HCT116 (cell line): ENCODE measurements at regions not wholly inside any gene's neighbourhood (a gene's known extent, or its start where the extent isn't known, plus 50 kb on each side); places are given as distances from the start of the nearest gene placed in this dataset.

Experiments
- ATAC-seq: fragments of 200-7000 bp; cut with Tn5 transposase; 2 replicates; pipeline ENCODE4 v1.9.1; 2020; ENCODE audit warnings: mild to moderate bottlenecking, moderate library complexity
- BruUV-seq: library from RNA; stranded (reverse); fragments of 400-500 nt; replicated peaks from 2 replicates; lab custom pipeline; 2021; lab: Mats Ljungman, UMichigan
- CTCF ChIA-PET: fragments of 300-600 bp; sonication (Branson Sonifier 250); formaldehyde crosslinking; loops from one replicate; lab custom pipeline; 2021; ENCODE audit warnings: antibody characterized with exemption; lab: Charles Lee
- POLR2A ChIA-PET: fragments of 300-600, 350-600 bp; sonication (Branson Sonifier 250); formaldehyde crosslinking; loops from one replicate; lab custom pipeline; 2021; ENCODE audit warnings: antibody characterized with exemption; lab: Charles Lee
- RAD21 ChIA-PET, 2 experiments: fragments of 300-600 bp; sonication (Branson Sonifier 250); formaldehyde crosslinking; loops; one replicate each; lab custom pipeline; 2023; ENCODE audit warnings: low total read pairs in 2 of 2; ENCODE audit not compliant: uncharacterized antibody in 2 of 2, unreplicated experiment in 2 of 2, low non-redundant PET in 1 of 2; lab: Charles Lee
- DNase-seq: peaks from one replicate; pipeline ENCODE4 v3.0.0-alpha.2; 2010; ENCODE audit warnings: low read depth, low spot score
- H2AFZ ChIP-seq: fragments of 200-600 bp; shearing (Covaris generic), sonication (generic); 2 replicates; pipeline ENCODE4 v1.6.1; 2017; ENCODE audit warnings: low read depth, mixed run types, mixed read lengths, antibody characterized with exemption, low read length; ENCODE audit not compliant: poor library complexity, severe bottlenecking
- H3K27ac ChIP-seq: 2 replicates; pipeline ENCODE4 v1.5.1; 2012; ENCODE audit warnings: low read depth, low read length
- H3K27me3 ChIP-seq: fragments of 200-600 bp; sonication (generic); 2 replicates; pipeline ENCODE4 v1.6.1; 2016; ENCODE audit warnings: mixed run types, low read length, mixed read lengths; ENCODE audit not compliant: insufficient read depth
- H3K36me3 ChIP-seq, 2 experiments: fragments of 200-500 bp in 1 of 2; fragments of 200-600 bp in 1 of 2; sonication (Bioruptor generic) in 1 of 2; sonication (generic) in 1 of 2; 2 replicates each; pipeline versions ENCODE4 v1.5.1 to v1.6.1; 2014 to 2016; ENCODE audit warnings: low read length in 2 of 2, inconsistent platforms in 1 of 2, mixed read lengths in 1 of 2, mixed run types in 1 of 2; ENCODE audit not compliant: insufficient read depth in 2 of 2, control insufficient read depth in 1 of 2
- H3K4me1 ChIP-seq, 2 experiments: fragments of 200-600 bp in 1 of 2; sonication (generic) in 1 of 2; 2 replicates each; pipeline versions ENCODE4 v1.5.1 to v1.6.1; 2012 to 2017; ENCODE audit warnings: low read length in 2 of 2, inconsistent platforms in 1 of 2, mild to moderate bottlenecking in 1 of 2, mixed read lengths in 1 of 2, mixed run types in 1 of 2, moderate library complexity in 1 of 2; ENCODE audit not compliant: insufficient read depth in 2 of 2, control insufficient read depth in 1 of 2
- H3K4me2 ChIP-seq: fragments of 200-600 bp; sonication (generic); 2 replicates; pipeline ENCODE4 v1.6.1; 2017; ENCODE audit warnings: mixed run types, low read length, mixed read lengths
- H3K4me3 ChIP-seq, 2 experiments: fragments of 200-600 bp in 1 of 2; sonication (generic) in 1 of 2; replicated peaks in 1 of 2; 2 replicates each; pipeline ENCODE4 v1.5.1; 2011 to 2016; ENCODE audit warnings: low read length in 2 of 2, control low read depth in 1 of 2, low read depth in 1 of 2, mild to moderate bottlenecking in 1 of 2, mixed read lengths in 1 of 2, mixed run types in 1 of 2
- H3K79me2 ChIP-seq: fragments of 200-600 bp; sonication (generic); 2 replicates; pipeline ENCODE4 v1.6.1; 2017; ENCODE audit warnings: mild to moderate bottlenecking, mixed run types, low read length, moderate library complexity, mixed read lengths; ENCODE audit not compliant: insufficient read depth
- H3K9ac ChIP-seq: fragments of 200-600 bp; sonication (generic); 2 replicates; pipeline ENCODE4 v1.6.1; 2016; ENCODE audit warnings: low read length, mixed read lengths
- H3K9me2 ChIP-seq: fragments of 200-600 bp; sonication (generic), shearing (Covaris generic); 2 replicates; pipeline ENCODE4 v1.6.1; 2017; ENCODE audit warnings: mixed run types, mild to moderate bottlenecking, moderate library complexity; ENCODE audit not compliant: insufficient read depth
- H3K9me3 ChIP-seq, 2 experiments: fragments of 200-500 bp in 1 of 2; fragments of 200-600 bp in 1 of 2; sonication (Bioruptor generic) in 1 of 2; sonication (generic) in 1 of 2; 2 replicates each; pipeline ENCODE4 v1.6.1; 2014 to 2017; ENCODE audit warnings: low read length in 2 of 2, mixed read lengths in 2 of 2, inconsistent platforms in 1 of 2, low read depth in 1 of 2, mild to moderate bottlenecking in 1 of 2, mixed run types in 1 of 2, moderate library complexity in 1 of 2; ENCODE audit not compliant: control insufficient read depth in 1 of 2, insufficient read depth in 1 of 2
- H4K20me1 ChIP-seq: fragments of 200-600 bp; sonication (generic), shearing (Covaris generic); 2 replicates; pipeline ENCODE4 v1.6.1; 2017; ENCODE audit warnings: mixed run types, mild to moderate bottlenecking, moderate library complexity; ENCODE audit not compliant: insufficient read depth
- ATF3 ChIP-seq: IDR thresholded peaks from 2 replicates; pipeline ENCODE4 v1.6.1; 2012
- EGR1 ChIP-seq: IDR thresholded peaks from 2 replicates; pipeline ENCODE4 v1.6.1; 2012; ENCODE audit warnings: low read depth
- POLR2AphosphoS5 ChIP-seq: IDR thresholded peaks from 2 replicates; pipeline ENCODE4 v1.6.1; 2011; ENCODE audit warnings: mild to moderate bottlenecking, low read depth, low read length, moderate library complexity
- ZNF274 ChIP-seq: fragments of 200-500 bp; sonication (Bioruptor generic); IDR thresholded peaks from 2 replicates; pipeline ENCODE4 v1.6.1; 2014; ENCODE audit warnings: mild to moderate bottlenecking, low read depth, low read length, inconsistent platforms
- intact Hi-C: fragments of 100-400 bp; cut with micrococcal nuclease; formaldehyde crosslinking; loops from 2 replicates; pipeline ENCODE4 v1.10.0; 2022

- H3K4me3 ChIP-seq = no peak overlapping the region
- no peaks in the 10 kb centered on the region for H3K27me3 ChIP-seq
- H2AFZ ChIP-seq = peak overlapping the region; percentile 41
- BruUV-seq = no TSS peak
- no peaks in the 10 kb centered on the region for H4K20me1 ChIP-seq
- ChIA-PET RAD21 (no interaction called here), CTCF (no interaction called here), POLR2A (no interaction called here)
- H3K79me2 ChIP-seq = no peaks in the 10 kb centered on the region
- no peak for ATAC-seq
- DNase-seq = no peak
- intact Hi-C loops = no loop called here
- H3K4me2 ChIP-seq = no peak overlapping the region
- H3K27ac ChIP-seq = no peak overlapping the region
- H3K9me3 ChIP-seq = no peaks in the 10 kb centered on the region
- no peaks in the 10 kb centered on the region for H3K36me3 ChIP-seq
- no peaks in the 10 kb centered on the region for H3K4me1 ChIP-seq
- H3K9ac ChIP-seq = no peak overlapping the region
- TF ChIP-seq ZNF274 (no peak), ATF3 (no peak), POLR2AphosphoS5 (no peak)
- H3K9me2 ChIP-seq = no peaks in the 10 kb centered on the region
These were observed 1118.1 kb downstream of the TRHDE start for GRCh38 chr12:73390261-73390660.

- no peak for TF ChIP-seq EGR1
- no peak overlapping the region for H2AFZ ChIP-seq
- BruUV-seq = no TSS peak
- DNase-seq (no peak), ATAC-seq (no peak)
- H3K79me2 ChIP-seq = no peaks in the 10 kb centered on the region
- H3K4me1 ChIP-seq = no peaks in the 10 kb centered on the region
- intact Hi-C loops = no loop called here
- ChIA-PET POLR2A (no interaction called here), CTCF (no interaction called here), RAD21 (no interaction called here)
- H4K20me1 ChIP-seq = no peaks in the 10 kb centered on the region
- H3K36me3 ChIP-seq = no peaks in the 10 kb centered on the region
- no peak overlapping the region for H3K4me2 ChIP-seq
- no peak overlapping the region for H3K27ac ChIP-seq
- no peaks in the 10 kb centered on the region for H3K9me2 ChIP-seq
- no peaks in the 10 kb centered on the region for H3K9me3 ChIP-seq
- no peak overlapping the region for H3K4me3 ChIP-seq
- H3K27me3 ChIP-seq = no peaks in the 10 kb centered on the region
- no peak overlapping the region for H3K9ac ChIP-seq
These were observed 1124.6 kb upstream of the ATXN7L3B start for GRCh38 chr12:73413051-73413450.
